ENCODE measurements at regions not wholly inside any gene's neighbourhood (a gene's known extent, or its start where the extent isn't known, plus 50 kb on each side); places are given as distances from the start of the nearest gene placed in this dataset.

GRCh38 chr2:9707611-9708160, 76.9 kb upstream of the YWHAQ start:
- H3K9me2 ChIP-seq (ENCODE audit: insufficient read depth): no peaks in the 10 kb centered on the region
- BruUV-seq (replicated peaks): no TSS peak
- no peak overlapping the region for H3K4me3 ChIP-seq (replicated peaks in 1 of 2; ENCODE audit: low read depth in 1 of 2, low read length in 2 of 2)
- CTCF ChIA-PET: no interaction called here
- H3K4me2 ChIP-seq (ENCODE audit: low read length): no peak overlapping the region
- H3K9ac ChIP-seq (ENCODE audit: low read length): no peak overlapping the region
- H3K27ac ChIP-seq (ENCODE audit: low read depth, low read length): no peak overlapping the region
- DNase-seq (ENCODE audit: low read depth, low spot score): no peak
- no peak overlapping the region for H2AFZ ChIP-seq (ENCODE audit: low read depth, low read length, poor library complexity, severe bottlenecking)
- intact Hi-C loops (cut with micrococcal nuclease): no loop called here
- H3K4me1 ChIP-seq (ENCODE audit: control insufficient read depth in 1 of 2, insufficient read depth in 2 of 2, low read length in 2 of 2): peaks cover 10 to 27% of the 10 kb centered on the region in 2 experiments; a peak in 3 of 4 replicates
- no peak for ATAC-seq
- H3K27me3 ChIP-seq (ENCODE audit: insufficient read depth, low read length): no peaks in the 10 kb centered on the region
- H3K9me3 ChIP-seq (ENCODE audit: control insufficient read depth in 1 of 2, insufficient read depth in 1 of 2, low read depth in 1 of 2, low read length in 2 of 2): no peaks in the 10 kb centered on the region
- POLR2A ChIA-PET: no interaction called here
- RAD21 ChIA-PET (ENCODE audit: low non-redundant PET in 1 of 2, low total read pairs in 2 of 2, uncharacterized antibody in 2 of 2, unreplicated experiment in 2 of 2): interaction anchor here in 1 of 2 experiments (0.6 kb wide), 1 partner anchor 38 kb away, joined by 3 read pairs; no protein-coding TSS in a partner anchor
- H3K36me3 ChIP-seq (ENCODE audit: control insufficient read depth in 1 of 2, insufficient read depth in 2 of 2, low read length in 2 of 2): no peaks in the 10 kb centered on the region
- no peak for TF ChIP-seq ATF3 (IDR thresholded peaks at IDR 0.05)
- TF ChIP-seq ZNF274 (IDR thresholded peaks at IDR 0.05; ENCODE audit: low read depth, low read length): no peak
- no peak for TF ChIP-seq SIN3A (IDR thresholded peaks at IDR 0.05; ENCODE audit: low read depth)
- TF ChIP-seq CTCF (IDR thresholded peaks at IDR 0.05 in 2 of 3, conservative IDR thresholded peaks at IDR 0.05 in 1 of 3; ENCODE audit: borderline replicate concordance in 1 of 3, insufficient read depth in 1 of 3, low read depth in 2 of 3, low read length in 2 of 3): no peak
- TF ChIP-seq EZH2 (IDR thresholded peaks at IDR 0.05): no peak
- TF ChIP-seq POLR2AphosphoS5 (IDR thresholded peaks at IDR 0.05; ENCODE audit: low read depth, low read length): no peak
- TF ChIP-seq EZH2phosphoT487 (IDR thresholded peaks at IDR 0.05; ENCODE audit: borderline replicate concordance): no peak
- no peak for TF ChIP-seq CEBPB (IDR thresholded peaks at IDR 0.05; ENCODE audit: low read depth)
- no peak for TF ChIP-seq RAD21 (IDR thresholded peaks at IDR 0.05; ENCODE audit: low read depth)
- TF ChIP-seq TCF7L2 (IDR thresholded peaks at IDR 0.05; ENCODE audit: borderline replicate concordance, extremely low read depth, insufficient read depth, insufficient read length): no peak
- TF ChIP-seq ELF1 (IDR thresholded peaks at IDR 0.05; ENCODE audit: borderline replicate concordance, low read depth): no peak
- no peak for TF ChIP-seq CBX3 (IDR thresholded peaks at IDR 0.05; ENCODE audit: low read depth)
- no peak for TF ChIP-seq JUND (IDR thresholded peaks at IDR 0.05)
- no peak for TF ChIP-seq YY1 (IDR thresholded peaks at IDR 0.05; ENCODE audit: extremely low read depth, insufficient replicate concordance, low read depth, low read length)
- no peak for TF ChIP-seq REST (IDR thresholded peaks at IDR 0.05; ENCODE audit: low read depth)
- no peak for TF ChIP-seq MAX (IDR thresholded peaks at IDR 0.05)
- TF ChIP-seq EGR1 (IDR thresholded peaks at IDR 0.05; ENCODE audit: low read depth): no peak
- no peak for TF ChIP-seq SP1 (IDR thresholded peaks at IDR 0.05; ENCODE audit: low read depth)
- H3K79me2 ChIP-seq (ENCODE audit: insufficient read depth, low read length): no peaks in the 10 kb centered on the region
- no peaks in the 10 kb centered on the region for H4K20me1 ChIP-seq (ENCODE audit: insufficient read depth)

All from HCT116 (cell line).